H1 (cell line): ENCODE measurements at regions not wholly inside any gene's neighbourhood (a gene's known extent, or its start where the extent isn't known, plus 50 kb on each side); places are given as distances from the start of the nearest gene placed in this dataset.
A peak's percentile ranks its signal among the peaks of the same experiment; 100 is the strongest.

ENCODE experiments used
- CTCF ChIA-PET: fragments of 300-600 bp; sonication (Branson Sonifier 250); formaldehyde crosslinking; loops from one replicate; lab custom pipeline; 2021; ENCODE audit not compliant: partially characterized antibody; lab: Charles Lee
- POLR2A ChIA-PET: fragments of 300-600 bp; sonication (Branson Sonifier 250); formaldehyde crosslinking; loops from one replicate; lab custom pipeline; 2021; ENCODE audit warnings: inconsistent platforms; ENCODE audit not compliant: partially characterized antibody; lab: Charles Lee
- DNase-seq, 2 experiments: peaks; one replicate each; pipeline versions ENCODE4 v3.0.0 to v3.0.0-alpha.2; 2010 to 2022; ENCODE audit warnings: low spot score in 2 of 2, low read depth in 1 of 2, mixed read lengths in 1 of 2
- FAIRE-seq: peaks from 2 replicates; lab custom pipeline; 2011; peaks lifted over from hg19 to GRCh38; lab: Jason Lieb, UNC
- H2AFZ ChIP-seq: 2 replicates; pipeline ENCODE4 v1.8.1; 2012; ENCODE audit warnings: low read length, inconsistent platforms
- H2AK5ac ChIP-seq: 2 replicates; pipeline ENCODE4 v1.6.1; 2013; ENCODE audit warnings: low read depth, low read length
- H2BK120ac ChIP-seq: replicated peaks from 2 replicates; pipeline ENCODE3; 2013; ENCODE audit warnings: low read depth, low read length, inconsistent platforms
- H2BK12ac ChIP-seq: 2 replicates; pipeline ENCODE4 v1.6.1; 2013; ENCODE audit warnings: low read depth, low read length
- H2BK15ac ChIP-seq: 2 replicates; pipeline ENCODE4 v1.6.1; 2013; ENCODE audit warnings: low read length
- H2BK20ac ChIP-seq: 2 replicates; pipeline ENCODE4 v1.6.1; 2013; ENCODE audit warnings: low read length
- H2BK5ac ChIP-seq: 2 replicates; pipeline ENCODE4 v1.6.1; 2013; ENCODE audit warnings: low read depth, low read length
- H3K14ac ChIP-seq: 2 replicates; pipeline ENCODE4 v1.6.1; 2013; ENCODE audit warnings: inconsistent platforms; ENCODE audit not compliant: insufficient read length
- H3K18ac ChIP-seq: 2 replicates; pipeline ENCODE4 v1.6.1; 2013; ENCODE audit warnings: low read length; ENCODE audit errors: extremely low read depth
- H3K23ac ChIP-seq: 2 replicates; pipeline ENCODE4 v1.6.1; 2013; ENCODE audit warnings: inconsistent platforms; ENCODE audit not compliant: insufficient read length
- H3K23me2 ChIP-seq: 2 replicates; pipeline ENCODE4 v1.6.1; 2013; ENCODE audit warnings: low read depth, low read length
- H3K27ac ChIP-seq: 2 replicates; pipeline ENCODE4 v1.6.1; 2011; ENCODE audit warnings: low read depth, low read length, inconsistent platforms
- H3K27me3 ChIP-seq, 4 experiments: replicated peaks in 1 of 4; 1 replicate in 1 of 4; 2 replicates in 3 of 4; pipeline versions ENCODE4 v1.6.1 to v1.8.1; 2011 to 2013; ENCODE audit warnings: low read length in 3 of 4, mild to moderate bottlenecking in 3 of 4, inconsistent platforms in 2 of 4, mixed read lengths in 2 of 4, moderate library complexity in 1 of 4; ENCODE audit not compliant: control insufficient read depth in 3 of 4, insufficient read depth in 3 of 4; ENCODE audit errors: extremely low read depth in 1 of 4
- H3K36me3 ChIP-seq, 4 experiments: 2 replicates each; pipeline versions ENCODE4 v1.6.1 to v1.8.1; 2011 to 2013; ENCODE audit warnings: mild to moderate bottlenecking in 4 of 4, low read length in 3 of 4, moderate library complexity in 2 of 4, control low read depth in 1 of 4, inconsistent platforms in 1 of 4; ENCODE audit not compliant: insufficient read depth in 4 of 4, control insufficient read depth in 2 of 4
- H3K4ac ChIP-seq: replicated peaks from 2 replicates; pipeline ENCODE3; 2013; ENCODE audit warnings: low read length, low read depth, mixed read lengths, inconsistent platforms; ENCODE audit not compliant: insufficient read length
- H3K4me1 ChIP-seq, 4 experiments: replicated peaks in 1 of 4; 1 replicate in 1 of 4; 2 replicates in 3 of 4; pipeline versions ENCODE4 v1.6.1 to v1.8.1; 2011 to 2013; ENCODE audit warnings: low read length in 3 of 4, inconsistent platforms in 2 of 4, mixed read lengths in 1 of 4; ENCODE audit not compliant: insufficient read depth in 4 of 4, control insufficient read depth in 3 of 4
- H3K4me2 ChIP-seq, 2 experiments: 2 replicates each; pipeline versions ENCODE4 v1.6.1 to v1.8.1; 2011 to 2013; ENCODE audit warnings: low read depth in 2 of 2, low read length in 2 of 2, control low read depth in 1 of 2, inconsistent platforms in 1 of 2, mild to moderate bottlenecking in 1 of 2; ENCODE audit not compliant: insufficient read depth in 1 of 2
- H3K4me3 ChIP-seq, 4 experiments: fragments of 200-600, 300-600 bp in 1 of 4; sonication (generic), shearing (Covaris generic), sonication (Bioruptor Twin) in 1 of 4; 2 replicates each; pipeline versions ENCODE4 v1.5.1 to v1.8.1; 2011 to 2016; ENCODE audit warnings: low read length in 4 of 4, low read depth in 3 of 4, control low read depth in 2 of 4, inconsistent platforms in 2 of 4, mild to moderate bottlenecking in 2 of 4, mixed read lengths in 1 of 4, moderate library complexity in 1 of 4; ENCODE audit not compliant: insufficient read depth in 2 of 4; ENCODE audit errors: extremely low read depth in 1 of 4
- H3K56ac ChIP-seq: replicated peaks from 2 replicates; pipeline ENCODE3; 2013; ENCODE audit warnings: low read depth, mild to moderate bottlenecking, mixed read lengths, low read length, inconsistent platforms; ENCODE audit not compliant: insufficient read length
- H3K79me1 ChIP-seq: 2 replicates; pipeline ENCODE4 v1.6.1; 2013; ENCODE audit warnings: low read depth, low read length, control low read depth
- H3K79me2 ChIP-seq, 2 experiments: 2 replicates each; pipeline versions ENCODE4 v1.6.1 to v1.8.1; 2012 to 2013; ENCODE audit warnings: low read length in 2 of 2, mild to moderate bottlenecking in 2 of 2, inconsistent platforms in 1 of 2; ENCODE audit not compliant: insufficient read depth in 2 of 2, control insufficient read depth in 1 of 2
- H3K9ac ChIP-seq, 4 experiments: replicated peaks in 1 of 4; 1 replicate in 1 of 4; 2 replicates in 3 of 4; pipeline versions ENCODE4 v1.6.1 to v1.8.1; 2011 to 2013; ENCODE audit warnings: low read depth in 3 of 4, low read length in 3 of 4, control low read depth in 2 of 4, mild to moderate bottlenecking in 2 of 4, moderate library complexity in 2 of 4, inconsistent platforms in 1 of 4; ENCODE audit errors: extremely low read depth in 1 of 4
- H3K9me3 ChIP-seq, 2 experiments: 2 replicates each; pipeline versions ENCODE4 v1.6.1 to v1.8.1; 2012 to 2013; ENCODE audit warnings: mild to moderate bottlenecking in 2 of 2, moderate library complexity in 2 of 2, control low read depth in 1 of 2, inconsistent platforms in 1 of 2, low read depth in 1 of 2, low read length in 1 of 2, mixed read lengths in 1 of 2; ENCODE audit not compliant: insufficient read depth in 2 of 2
- H4K20me1 ChIP-seq, 2 experiments: replicated peaks in 1 of 2; 2 replicates each; pipeline versions ENCODE3 to v1.8.1; 2011 to 2013; ENCODE audit warnings: inconsistent platforms in 2 of 2, low read length in 2 of 2, mild to moderate bottlenecking in 1 of 2; ENCODE audit not compliant: insufficient read depth in 2 of 2, control insufficient read depth in 1 of 2
- H4K5ac ChIP-seq: 2 replicates; pipeline ENCODE4 v1.6.1; 2013; ENCODE audit warnings: low read length, low read depth, mixed read lengths, inconsistent platforms; ENCODE audit not compliant: insufficient read length
- H4K8ac ChIP-seq: 2 replicates; pipeline ENCODE4 v1.8.0; 2013; ENCODE audit warnings: mild to moderate bottlenecking, moderate library complexity, low read length, inconsistent platforms; ENCODE audit not compliant: insufficient read depth; ENCODE audit errors: extremely low read depth
- H4K91ac ChIP-seq: replicated peaks from 2 replicates; pipeline ENCODE3; 2013; ENCODE audit warnings: low read length, mixed read lengths, inconsistent platforms; ENCODE audit not compliant: insufficient read length
- ATF3 ChIP-seq: IDR thresholded peaks from 2 replicates; pipeline ENCODE4 v1.6.1; 2011; ENCODE audit warnings: low read depth, mild to moderate bottlenecking, low read length; ENCODE audit not compliant: insufficient read depth
- CREB1 ChIP-seq: IDR thresholded peaks from 2 replicates; pipeline ENCODE4 v1.6.1; 2012; ENCODE audit warnings: inconsistent platforms
- HDAC6 ChIP-seq: IDR thresholded peaks from one replicate; pipeline ENCODE4 v1.7.1; 2012; ENCODE audit warnings: low read depth, mild to moderate bottlenecking, inconsistent platforms, low read length, moderate library complexity
- PHF8 ChIP-seq: fragments of 200-600 bp; sonication (generic); conservative IDR thresholded peaks from 2 replicates; pipeline ENCODE4 v1.7.1; 2012; ENCODE audit warnings: low read depth, mild to moderate bottlenecking, inconsistent platforms, low read length, moderate library complexity
- RNF2 ChIP-seq: fragments of 200-900, 300-1000 bp; sonication (generic); IDR thresholded peaks from 2 replicates; pipeline ENCODE4 v1.7.1; 2016; ENCODE audit warnings: borderline replicate concordance, low read depth, mild to moderate bottlenecking, antibody characterized with exemption, low read length; ENCODE audit not compliant: poor library complexity, severe bottlenecking; ENCODE audit errors: missing control alignments
- SAP30 ChIP-seq: fragments of 300-600 bp; sonication (generic); IDR thresholded peaks from 2 replicates; pipeline ENCODE4 v1.7.1; 2012; ENCODE audit warnings: low read length, moderate library complexity, mild to moderate bottlenecking, inconsistent platforms; ENCODE audit not compliant: insufficient read depth, insufficient replicate concordance
- SIN3A ChIP-seq, 2 experiments: IDR thresholded peaks in 1 of 2; conservative IDR thresholded peaks in 1 of 2; 2 replicates each; pipeline ENCODE4 v1.6.1; 2011 to 2012; ENCODE audit warnings: low read length in 2 of 2, improper control_type of control experiment in 1 of 2, low read depth in 1 of 2, mild to moderate bottlenecking in 1 of 2
- TBP ChIP-seq: IDR thresholded peaks from 2 replicates; pipeline ENCODE4 v1.6.1; 2011; ENCODE audit warnings: low read depth, low read length, improper control_type of control experiment
- TCF12 ChIP-seq: IDR thresholded peaks from 2 replicates; pipeline ENCODE4 v1.6.1; 2011; ENCODE audit warnings: low read depth, mild to moderate bottlenecking, low read length
- YY1 ChIP-seq: IDR thresholded peaks from 2 replicates; pipeline ENCODE4 v1.6.1; 2011; ENCODE audit warnings: low read depth, mild to moderate bottlenecking, low read length
- WGBS, 2 experiments: shearing (Covaris generic) in 1 of 2; methylation state at CpG; one replicate each; pipeline versions ENCODE4 v1.1.6 to v1.1.7; 2013 to 2015; ENCODE audit warnings: low lambda C conversion rate in 2 of 2, mixed read lengths in 2 of 2, inconsistent platforms in 1 of 2, low coverage in 1 of 2, missing lambda C conversion rate in 1 of 2; ENCODE audit not compliant: insufficient replicate concordance in 2 of 2, insufficient coverage in 1 of 2, insufficient read length in 1 of 2; ENCODE audit errors: extremely low coverage in 1 of 2, missing lambda C conversion rate in 1 of 2; 5-methylcytosine and 5-hydroxymethylcytosine counted together
- TF ChIP-seq, protein P1 (sequence below), 3 experiments: IDR thresholded peaks; 1 replicate in 2 of 3; 2 replicates in 1 of 3; pipeline versions ENCODE4 v1.5.1 to v1.6.1; 2011; ENCODE audit warnings: low read length in 3 of 3, mild to moderate bottlenecking in 3 of 3, inconsistent platforms in 2 of 3, low read depth in 1 of 3, moderate library complexity in 1 of 3; ENCODE audit not compliant: insufficient read depth in 1 of 3; ENCODE audit errors: control extremely low read depth in 1 of 3

DNA sequence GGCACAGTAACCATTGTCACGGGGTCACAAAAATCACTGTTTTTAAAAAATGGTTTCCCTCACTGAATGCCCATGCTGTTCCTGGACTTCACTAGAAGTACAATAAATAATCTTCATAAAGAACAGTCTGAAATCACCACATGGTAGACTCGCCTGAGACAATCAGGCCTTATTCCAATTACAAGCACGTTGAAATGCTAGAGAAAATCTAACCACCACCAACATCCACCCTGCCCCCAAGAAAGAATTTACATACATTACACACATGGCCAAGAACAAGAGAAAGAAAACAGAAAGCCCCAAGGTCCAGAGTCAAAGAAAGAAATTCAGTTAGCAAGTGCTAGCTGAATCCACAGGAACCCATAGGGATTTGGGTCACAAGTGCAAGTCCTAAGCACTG is 107.0 kb upstream of the ERG start:
- Histone ChIP-seq H3K9me3 (no peaks in the 10 kb centered on the region), H3K18ac (no peak overlapping the region), H3K79me1 (no peaks in the 10 kb centered on the region), H2AK5ac (no peak overlapping the region), H4K8ac (no peak overlapping the region), H4K20me1 (no peaks in the 10 kb centered on the region), H3K23ac (no peak overlapping the region), H2BK15ac (no peak overlapping the region), H3K27ac (no peak overlapping the region), H2BK20ac (no peak overlapping the region), H3K23me2 (peaks cover 3% of the 10 kb centered on the region; the same call in 1 of the 2 replicates), H3K9ac (no peak overlapping the region), H3K14ac (no peak overlapping the region), H4K91ac (no peak overlapping the region), H2AFZ (peak overlapping the region; percentile 48; the same call in 1 of the 2 replicates), H3K27me3 (no peaks in the 10 kb centered on the region), H2BK120ac (no peak overlapping the region), H3K4me1 (peaks cover 0 to 4% (median 0%) of the 10 kb centered on the region in 4 experiments; a peak in 1 of 7 replicates), H4K5ac (no peak overlapping the region), H3K36me3 (no peaks in the 10 kb centered on the region), H3K79me2 (no peaks in the 10 kb centered on the region), H3K4me2 (no peak overlapping the region), H3K56ac (no peak overlapping the region), H3K4me3 (no peak overlapping the region), H2BK5ac (no peak overlapping the region), H3K4ac (no peak overlapping the region), H2BK12ac (no peak overlapping the region)
- DNase-seq, result no peak
- CTCF ChIA-PET, result interaction anchor here (1.0 kb wide), 1 partner anchor 16 kb away, joined by 3 read pairs; no protein-coding TSS in a partner anchor
- no peak for FAIRE-seq
- POLR2A ChIA-PET, result no interaction called here
- WGBS, 2 experiments, result 67% methylated on average over 3 of the region's 3 CpGs; no CpG with 5 or more reads in 1 of the 2 experiments
- no peak for TF ChIP-seq SIN3A (conservative IDR thresholded peaks at IDR 0.05 in 1 of 2, IDR thresholded peaks at IDR 0.05 in 1 of 2; ENCODE audit: low read depth in 1 of 2, low read length in 2 of 2)
- TF ChIP-seq, protein P1, sequence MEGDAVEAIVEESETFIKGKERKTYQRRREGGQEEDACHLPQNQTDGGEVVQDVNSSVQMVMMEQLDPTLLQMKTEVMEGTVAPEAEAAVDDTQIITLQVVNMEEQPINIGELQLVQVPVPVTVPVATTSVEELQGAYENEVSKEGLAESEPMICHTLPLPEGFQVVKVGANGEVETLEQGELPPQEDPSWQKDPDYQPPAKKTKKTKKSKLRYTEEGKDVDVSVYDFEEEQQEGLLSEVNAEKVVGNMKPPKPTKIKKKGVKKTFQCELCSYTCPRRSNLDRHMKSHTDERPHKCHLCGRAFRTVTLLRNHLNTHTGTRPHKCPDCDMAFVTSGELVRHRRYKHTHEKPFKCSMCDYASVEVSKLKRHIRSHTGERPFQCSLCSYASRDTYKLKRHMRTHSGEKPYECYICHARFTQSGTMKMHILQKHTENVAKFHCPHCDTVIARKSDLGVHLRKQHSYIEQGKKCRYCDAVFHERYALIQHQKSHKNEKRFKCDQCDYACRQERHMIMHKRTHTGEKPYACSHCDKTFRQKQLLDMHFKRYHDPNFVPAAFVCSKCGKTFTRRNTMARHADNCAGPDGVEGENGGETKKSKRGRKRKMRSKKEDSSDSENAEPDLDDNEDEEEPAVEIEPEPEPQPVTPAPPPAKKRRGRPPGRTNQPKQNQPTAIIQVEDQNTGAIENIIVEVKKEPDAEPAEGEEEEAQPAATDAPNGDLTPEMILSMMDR (IDR thresholded peaks at IDR 0.05; ENCODE audit: control extremely low read depth in 1 of 3, insufficient read depth in 1 of 3, low read depth in 1 of 3, low read length in 3 of 3), result no peak
- no peak for TF ChIP-seq PHF8
- no peak for TF ChIP-seq HDAC6
- TF ChIP-seq YY1, result no peak
- no peak for TF ChIP-seq ATF3
- no peak for TF ChIP-seq TCF12
- TF ChIP-seq TBP, result no peak
- TF ChIP-seq CREB1, result no peak
- no peak for TF ChIP-seq RNF2
- TF ChIP-seq SAP30, result no peak
